C4-2B (cell line): ENCODE measurements at regions not wholly inside any gene's neighbourhood (a gene's known extent, or its start where the extent isn't known, plus 50 kb on each side); places are given as distances from the start of the nearest gene placed in this dataset.

Experiments
- H3K27ac ChIP-seq: fragments of 450-650 bp; 2 replicates; pipeline ENCODE4 v1.5.1; 2017
- ZFX ChIP-seq: fragments of 450-650 bp; IDR thresholded peaks from 2 replicates; pipeline ENCODE4 v1.6.1; 2017
- TF ChIP-seq, protein P1 (sequence below): fragments of 450-650 bp; conservative IDR thresholded peaks from 2 replicates; pipeline ENCODE4 v1.5.1; 2017; ENCODE audit warnings: mild to moderate bottlenecking

DNA sequence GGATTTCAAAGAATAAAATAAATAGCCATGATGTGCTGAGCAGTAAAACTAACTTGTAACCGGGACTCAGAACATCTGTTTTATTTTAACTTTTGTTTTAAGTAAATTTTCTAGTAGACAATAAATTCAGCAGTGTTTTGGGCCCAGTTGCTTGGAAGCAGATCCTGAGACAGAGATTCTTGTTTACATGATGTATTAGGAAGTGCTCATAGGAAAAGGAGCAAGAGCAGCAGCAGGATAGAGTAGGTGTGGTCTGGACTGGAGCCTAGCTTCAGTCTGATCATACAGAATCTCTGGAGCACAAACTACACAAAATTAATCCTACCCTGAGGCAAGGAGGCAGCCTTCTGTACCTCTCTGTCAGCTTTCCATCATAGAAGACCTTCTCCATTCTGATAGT lies 139.2 kb upstream of the CCNH start:
- H3K27ac ChIP-seq: no peak overlapping the region
- no peak for TF ChIP-seq ZFX
- TF ChIP-seq, protein P1, sequence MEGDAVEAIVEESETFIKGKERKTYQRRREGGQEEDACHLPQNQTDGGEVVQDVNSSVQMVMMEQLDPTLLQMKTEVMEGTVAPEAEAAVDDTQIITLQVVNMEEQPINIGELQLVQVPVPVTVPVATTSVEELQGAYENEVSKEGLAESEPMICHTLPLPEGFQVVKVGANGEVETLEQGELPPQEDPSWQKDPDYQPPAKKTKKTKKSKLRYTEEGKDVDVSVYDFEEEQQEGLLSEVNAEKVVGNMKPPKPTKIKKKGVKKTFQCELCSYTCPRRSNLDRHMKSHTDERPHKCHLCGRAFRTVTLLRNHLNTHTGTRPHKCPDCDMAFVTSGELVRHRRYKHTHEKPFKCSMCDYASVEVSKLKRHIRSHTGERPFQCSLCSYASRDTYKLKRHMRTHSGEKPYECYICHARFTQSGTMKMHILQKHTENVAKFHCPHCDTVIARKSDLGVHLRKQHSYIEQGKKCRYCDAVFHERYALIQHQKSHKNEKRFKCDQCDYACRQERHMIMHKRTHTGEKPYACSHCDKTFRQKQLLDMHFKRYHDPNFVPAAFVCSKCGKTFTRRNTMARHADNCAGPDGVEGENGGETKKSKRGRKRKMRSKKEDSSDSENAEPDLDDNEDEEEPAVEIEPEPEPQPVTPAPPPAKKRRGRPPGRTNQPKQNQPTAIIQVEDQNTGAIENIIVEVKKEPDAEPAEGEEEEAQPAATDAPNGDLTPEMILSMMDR: no peak

DNA sequence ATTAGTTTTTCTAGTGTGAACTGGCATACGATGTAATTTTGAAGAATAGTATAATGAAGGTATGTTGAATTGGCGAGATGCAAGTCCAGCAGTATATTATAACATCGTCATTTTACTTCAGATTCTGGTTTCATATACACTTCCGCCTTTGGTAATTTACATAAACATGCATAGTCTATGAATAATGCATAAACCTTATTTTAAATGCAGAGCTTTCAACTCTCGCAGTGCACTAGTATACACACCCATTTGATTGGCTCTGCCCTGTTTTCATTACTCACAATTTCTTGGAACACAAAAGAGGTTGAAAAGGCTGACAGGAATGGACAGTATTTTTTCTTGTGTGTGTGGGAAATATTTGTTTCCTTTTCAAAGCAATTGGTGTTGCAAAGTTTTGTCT lies 128.9 kb upstream of the CCNH start:
- TF ChIP-seq, protein P1: no peak
- no peak for TF ChIP-seq ZFX
- no peak overlapping the region for H3K27ac ChIP-seq

DNA sequence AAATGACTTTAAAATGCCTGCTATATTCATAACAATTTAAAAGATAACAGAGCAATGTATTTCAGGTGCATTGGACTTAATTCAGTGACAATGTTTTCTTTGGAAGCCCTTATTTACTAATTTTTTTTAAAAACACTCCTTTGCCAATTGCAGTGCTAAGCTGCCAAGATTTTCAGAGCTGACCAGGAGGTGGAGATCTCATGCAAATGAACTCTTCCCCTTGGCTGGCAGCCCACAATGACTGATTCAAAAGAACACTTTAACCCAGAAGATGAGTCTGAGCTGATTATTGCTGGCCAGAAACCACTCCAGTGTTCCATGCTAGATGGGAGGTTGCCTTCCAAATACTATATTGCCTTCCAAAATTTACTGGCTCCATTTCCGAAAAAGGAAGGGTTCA lies 128.3 kb upstream of the CCNH start:
- no peak overlapping the region for H3K27ac ChIP-seq
- TF ChIP-seq, protein P1: peak; percentile 33
- TF ChIP-seq ZFX: no peak

DNA sequence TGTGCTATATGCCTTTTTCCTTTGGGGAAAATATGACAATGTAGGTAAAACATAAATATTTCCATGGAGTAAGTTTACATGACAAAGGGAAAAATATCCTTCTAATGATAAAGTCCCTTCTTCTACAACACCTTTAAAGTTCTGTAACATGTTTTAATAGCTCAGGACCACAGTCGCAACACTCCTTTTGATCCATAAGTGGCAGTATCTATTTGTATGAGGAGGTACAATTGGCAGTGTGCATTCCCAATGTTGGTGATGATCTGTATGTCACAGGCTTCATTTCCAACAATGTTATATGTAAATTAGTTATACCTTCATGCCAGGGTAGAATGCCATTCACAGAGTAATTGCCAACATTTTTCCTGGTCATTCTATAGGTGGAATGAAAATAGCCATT lies 127.1 kb upstream of the CCNH start:
- no peak overlapping the region for H3K27ac ChIP-seq

DNA sequence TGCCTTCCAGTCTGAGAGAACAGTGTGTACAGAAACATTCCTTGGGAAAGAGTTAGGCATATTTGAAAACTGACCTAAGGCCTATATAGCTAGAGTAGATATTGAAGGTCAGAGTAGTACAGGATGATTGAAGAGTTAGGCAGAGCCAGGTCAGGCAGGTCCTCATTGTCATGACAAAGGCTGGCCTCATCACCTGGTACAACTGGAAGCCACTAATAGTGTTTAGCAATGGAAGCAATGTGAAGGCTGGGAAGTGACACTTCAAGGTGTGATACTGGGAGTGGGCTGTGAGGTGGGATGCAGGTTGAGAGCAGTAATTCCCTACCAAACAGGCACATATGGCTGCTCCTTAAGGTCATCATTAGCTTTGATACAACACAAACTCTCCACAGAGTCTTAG lies 123.6 kb upstream of the CCNH start:
- TF ChIP-seq, protein P1: no peak
- no peak for TF ChIP-seq ZFX
- no peak overlapping the region for H3K27ac ChIP-seq

More for the DNA sequence above, 127.1 kb upstream of the CCNH start:
- TF ChIP-seq ZFX: no peak
- TF ChIP-seq, protein P1: peak; percentile 68

DNA sequence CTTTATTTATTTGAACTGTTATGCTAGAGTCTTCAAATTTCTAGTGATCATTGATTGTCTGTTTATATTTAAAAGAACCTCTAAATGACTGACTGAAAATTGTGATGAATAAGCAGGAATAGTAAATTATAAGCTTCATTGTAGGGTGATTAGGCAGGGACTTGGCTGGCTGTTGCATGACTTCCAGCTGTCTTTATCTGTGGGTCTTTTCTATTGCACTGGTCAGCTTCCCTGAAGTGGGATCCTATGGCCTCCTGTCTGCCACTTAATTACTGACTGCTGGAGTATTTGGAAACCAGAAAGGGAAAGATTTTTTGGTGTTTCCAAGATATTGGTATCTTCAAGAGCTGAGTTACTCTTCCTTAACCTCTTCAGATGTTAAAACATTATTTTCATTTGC lies 123.0 kb upstream of the CCNH start:
- TF ChIP-seq, protein P1: no peak
- no peak for TF ChIP-seq ZFX
- no peak overlapping the region for H3K27ac ChIP-seq

DNA sequence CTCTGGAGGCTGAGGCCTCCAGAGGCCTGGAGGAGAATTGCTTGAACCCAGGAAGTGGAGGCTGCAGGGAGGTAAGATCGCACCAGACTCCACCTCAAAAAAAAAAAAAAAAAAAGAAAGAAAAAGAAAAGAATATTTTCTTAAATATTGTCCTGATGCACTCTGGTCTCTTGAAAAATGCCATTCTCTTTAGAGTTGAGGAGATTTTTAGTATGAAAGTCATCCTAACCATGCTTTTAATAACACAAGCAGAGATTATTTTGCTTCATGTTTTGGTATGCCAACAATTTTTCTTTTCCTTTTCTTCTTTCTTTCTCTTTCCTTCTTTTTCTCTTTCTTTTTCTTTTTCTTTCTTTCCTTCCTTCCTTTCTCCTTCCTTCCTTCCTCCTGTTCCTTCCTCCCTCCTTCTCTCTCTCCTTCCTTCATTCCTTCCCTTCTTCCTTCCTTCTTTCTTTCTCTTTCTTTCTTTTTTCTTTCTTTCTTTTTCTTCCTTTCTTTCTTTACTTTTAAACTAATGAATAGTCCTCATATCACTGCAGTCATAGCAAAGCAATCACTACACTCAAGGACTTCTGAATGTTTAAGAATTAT lies 116.9 kb upstream of the CCNH start:
- H3K27ac ChIP-seq: no peak overlapping the region
- TF ChIP-seq ZFX: no peak
- TF ChIP-seq, protein P1: no peak
